Mammary epithelial cell (primary cell): ENCODE measurements at regions not wholly inside any gene's neighbourhood (a gene's known extent, or its start where the extent isn't known, plus 50 kb on each side); places are given as distances from the start of the nearest gene placed in this dataset.

ENCODE experiments used
- EZH2 ChIP-seq: IDR thresholded peaks from 2 replicates; pipeline ENCODE4 v1.6.1; 2012; ENCODE audit warnings: low read length, inconsistent platforms, borderline replicate concordance
- TF ChIP-seq, protein P1 (sequence below), 2 donors: IDR thresholded peaks in 1 of 2; conservative IDR thresholded peaks in 1 of 2; 2 replicates each; pipeline ENCODE4 v1.5.1; 2011 to 2012; ENCODE audit warnings: inconsistent platforms in 2 of 2, low read length in 2 of 2, mild to moderate bottlenecking in 2 of 2, control low read depth in 1 of 2, low read depth in 1 of 2; ENCODE audit not compliant: insufficient read depth in 1 of 2; ENCODE audit errors: extremely low read depth in 1 of 2

DNA sequence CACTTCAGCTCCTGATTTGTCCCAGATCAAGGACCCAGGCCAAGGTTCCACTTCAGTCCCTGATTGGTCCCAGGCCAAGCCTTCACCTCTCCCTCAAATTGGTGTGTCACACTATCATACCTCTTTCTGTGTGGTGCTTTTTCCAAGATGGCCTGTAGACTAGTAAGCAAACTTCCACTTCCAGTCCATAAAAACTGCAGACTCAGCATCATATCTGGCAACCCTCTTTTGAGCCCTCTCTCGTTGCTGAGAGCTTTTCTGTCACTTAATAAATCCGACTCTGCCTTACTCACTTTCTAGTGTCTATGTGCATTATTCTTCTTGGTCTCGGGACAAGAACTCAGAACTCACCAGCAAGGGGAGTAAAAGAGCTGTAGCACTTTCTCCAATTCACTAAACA, 1395.1 kb downstream of the LRFN5 start:
- TF ChIP-seq, protein P1, sequence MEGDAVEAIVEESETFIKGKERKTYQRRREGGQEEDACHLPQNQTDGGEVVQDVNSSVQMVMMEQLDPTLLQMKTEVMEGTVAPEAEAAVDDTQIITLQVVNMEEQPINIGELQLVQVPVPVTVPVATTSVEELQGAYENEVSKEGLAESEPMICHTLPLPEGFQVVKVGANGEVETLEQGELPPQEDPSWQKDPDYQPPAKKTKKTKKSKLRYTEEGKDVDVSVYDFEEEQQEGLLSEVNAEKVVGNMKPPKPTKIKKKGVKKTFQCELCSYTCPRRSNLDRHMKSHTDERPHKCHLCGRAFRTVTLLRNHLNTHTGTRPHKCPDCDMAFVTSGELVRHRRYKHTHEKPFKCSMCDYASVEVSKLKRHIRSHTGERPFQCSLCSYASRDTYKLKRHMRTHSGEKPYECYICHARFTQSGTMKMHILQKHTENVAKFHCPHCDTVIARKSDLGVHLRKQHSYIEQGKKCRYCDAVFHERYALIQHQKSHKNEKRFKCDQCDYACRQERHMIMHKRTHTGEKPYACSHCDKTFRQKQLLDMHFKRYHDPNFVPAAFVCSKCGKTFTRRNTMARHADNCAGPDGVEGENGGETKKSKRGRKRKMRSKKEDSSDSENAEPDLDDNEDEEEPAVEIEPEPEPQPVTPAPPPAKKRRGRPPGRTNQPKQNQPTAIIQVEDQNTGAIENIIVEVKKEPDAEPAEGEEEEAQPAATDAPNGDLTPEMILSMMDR (conservative IDR thresholded peaks at IDR 0.05 in 1 of 2, IDR thresholded peaks at IDR 0.05 in 1 of 2; ENCODE audit: extremely low read depth in 1 of 2, insufficient read depth in 1 of 2, low read depth in 1 of 2, low read length in 2 of 2): no peak
- no peak for TF ChIP-seq EZH2
